ENCODE measurements at regions not wholly inside any gene's neighbourhood (a gene's known extent, or its start where the extent isn't known, plus 50 kb on each side); places are given as distances from the start of the nearest gene placed in this dataset.
A peak's percentile ranks its signal among the peaks of the same experiment; 100 is the strongest.

- no peak for DNase-seq (ENCODE audit: low read depth in 2 of 2)
- TF ChIP-seq, protein P1, sequence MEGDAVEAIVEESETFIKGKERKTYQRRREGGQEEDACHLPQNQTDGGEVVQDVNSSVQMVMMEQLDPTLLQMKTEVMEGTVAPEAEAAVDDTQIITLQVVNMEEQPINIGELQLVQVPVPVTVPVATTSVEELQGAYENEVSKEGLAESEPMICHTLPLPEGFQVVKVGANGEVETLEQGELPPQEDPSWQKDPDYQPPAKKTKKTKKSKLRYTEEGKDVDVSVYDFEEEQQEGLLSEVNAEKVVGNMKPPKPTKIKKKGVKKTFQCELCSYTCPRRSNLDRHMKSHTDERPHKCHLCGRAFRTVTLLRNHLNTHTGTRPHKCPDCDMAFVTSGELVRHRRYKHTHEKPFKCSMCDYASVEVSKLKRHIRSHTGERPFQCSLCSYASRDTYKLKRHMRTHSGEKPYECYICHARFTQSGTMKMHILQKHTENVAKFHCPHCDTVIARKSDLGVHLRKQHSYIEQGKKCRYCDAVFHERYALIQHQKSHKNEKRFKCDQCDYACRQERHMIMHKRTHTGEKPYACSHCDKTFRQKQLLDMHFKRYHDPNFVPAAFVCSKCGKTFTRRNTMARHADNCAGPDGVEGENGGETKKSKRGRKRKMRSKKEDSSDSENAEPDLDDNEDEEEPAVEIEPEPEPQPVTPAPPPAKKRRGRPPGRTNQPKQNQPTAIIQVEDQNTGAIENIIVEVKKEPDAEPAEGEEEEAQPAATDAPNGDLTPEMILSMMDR (IDR thresholded peaks at IDR 0.05; ENCODE audit: low read depth, low read length) = no peak
- H3K4me3 ChIP-seq (replicated peaks in 1 of 2; ENCODE audit: low read depth in 2 of 2, low read length in 2 of 2) = no peak overlapping the region
Measured at GRCh38 chr2:118548880-118549488, 298.5 kb downstream of the EN1 start.

GRCh38 chr2:118539290-118539689, 308.2 kb downstream of the EN1 start:
- peak; percentile 44 to 47 for DNase-seq (ENCODE audit: low read depth in 2 of 2)
- TF ChIP-seq, protein P1 (IDR thresholded peaks at IDR 0.05; ENCODE audit: low read depth, low read length) = peak; percentile 50
- no peak overlapping the region for H3K4me3 ChIP-seq (replicated peaks in 1 of 2; ENCODE audit: low read depth in 2 of 2, low read length in 2 of 2)

- no peak overlapping the region for H3K4me3 ChIP-seq (replicated peaks in 1 of 2; ENCODE audit: low read depth in 2 of 2, low read length in 2 of 2)
- no peak for DNase-seq (ENCODE audit: low read depth in 2 of 2)
- TF ChIP-seq, protein P1 (IDR thresholded peaks at IDR 0.05; ENCODE audit: low read depth, low read length) = no peak
Measured at GRCh38 chr2:118536306-118536705, 311.1 kb downstream of the EN1 start.

DNA sequence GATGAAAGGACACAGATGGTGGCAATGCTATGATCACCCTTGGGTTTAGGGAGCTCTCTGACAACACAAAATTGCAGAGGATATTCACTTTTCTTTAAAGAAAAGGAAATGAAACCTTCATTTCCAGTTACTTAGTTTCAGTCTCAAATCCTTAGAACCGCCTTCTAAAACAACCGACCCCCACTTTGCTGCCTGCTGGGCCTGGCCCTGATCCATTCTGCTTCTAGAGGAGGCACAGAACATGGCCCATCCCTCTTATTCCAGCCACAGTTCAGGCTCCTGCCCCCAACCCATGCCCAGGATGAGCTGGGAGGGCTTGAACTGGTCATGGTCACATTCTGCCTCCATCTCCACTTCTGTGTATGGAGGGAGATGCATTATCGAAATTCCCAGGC, 311.6 kb downstream of the EN1 start:
- DNase-seq (ENCODE audit: low read depth in 2 of 2) = no peak
- no peak overlapping the region for H3K4me3 ChIP-seq (replicated peaks in 1 of 2; ENCODE audit: low read depth in 2 of 2, low read length in 2 of 2)
- TF ChIP-seq, protein P1 (IDR thresholded peaks at IDR 0.05; ENCODE audit: low read depth, low read length) = no peak

DNA sequence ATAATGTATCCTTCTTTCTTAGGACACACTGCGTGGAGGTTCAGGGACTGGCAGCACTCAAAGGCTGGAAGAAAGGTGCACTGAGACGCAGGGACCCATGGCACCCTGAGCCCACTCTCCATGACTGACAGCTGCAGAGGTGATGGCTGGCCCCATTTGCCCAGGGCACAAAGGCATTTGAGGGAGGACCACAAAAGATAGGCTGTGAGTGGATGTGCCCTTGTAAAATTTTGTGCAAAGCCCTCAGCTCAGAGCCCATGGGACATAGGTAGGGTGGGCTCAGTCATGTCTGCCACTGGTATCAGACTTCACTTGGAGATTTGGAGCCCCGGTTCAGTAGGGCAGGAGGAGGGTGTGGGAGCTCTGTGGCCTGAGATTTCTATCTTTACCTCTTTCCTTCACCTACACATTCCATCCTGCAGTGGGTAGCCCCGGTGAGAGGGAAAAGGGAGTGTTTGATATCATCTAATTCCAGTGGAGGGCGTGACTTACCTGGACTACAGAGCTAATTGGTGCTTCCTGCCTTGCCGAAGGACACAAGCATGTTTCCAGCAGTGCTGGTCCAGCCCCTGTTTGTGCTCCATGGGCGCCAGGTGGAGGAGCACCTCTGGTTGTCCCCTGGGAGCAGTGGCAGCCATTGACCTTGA, 312.2 kb downstream of the EN1 start:
- H3K4me3 ChIP-seq (replicated peaks in 1 of 2; ENCODE audit: low read depth in 2 of 2, low read length in 2 of 2) = no peak overlapping the region
- TF ChIP-seq, protein P1 (IDR thresholded peaks at IDR 0.05; ENCODE audit: low read depth, low read length) = no peak
- DNase-seq (ENCODE audit: low read depth in 2 of 2) = no peak

DNA sequence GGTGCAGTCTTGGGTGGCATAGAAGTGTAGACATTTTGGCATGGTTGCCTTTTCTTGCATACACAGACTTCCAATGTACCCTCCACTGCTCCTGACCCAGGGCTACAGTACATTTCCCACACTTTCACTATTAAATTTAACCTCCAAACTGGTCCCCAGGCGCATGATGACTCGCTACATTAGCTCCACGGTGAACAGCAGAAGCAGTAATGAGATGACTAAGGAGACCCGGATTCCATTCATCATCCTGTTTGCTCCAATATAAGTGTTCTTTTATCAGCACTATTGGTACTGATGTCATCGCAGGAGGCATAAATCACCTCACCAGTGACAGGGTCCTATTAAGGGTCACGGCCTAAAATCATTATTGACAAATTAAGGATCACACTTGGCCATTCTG, 316.5 kb downstream of the EN1 start:
- peak in 1 of 2 donors; percentile 40 for DNase-seq (ENCODE audit: low read depth in 2 of 2)
- TF ChIP-seq, protein P1 (IDR thresholded peaks at IDR 0.05; ENCODE audit: low read depth, low read length) = no peak
- H3K4me3 ChIP-seq (replicated peaks in 1 of 2; ENCODE audit: low read depth in 2 of 2, low read length in 2 of 2) = no peak overlapping the region

Measured in cardiac fibroblast (primary cell).